ENCODE measurements at regions not wholly inside any gene's neighbourhood (a gene's known extent, or its start where the extent isn't known, plus 50 kb on each side); places are given as distances from the start of the nearest gene placed in this dataset.

GRCh38 chr6:8181160-8181881, 79.0 kb upstream of the EEF1E1 start:
- no peak for TF ChIP-seq CTCF (conservative IDR thresholded peaks at IDR 0.05 in 1 of 2, IDR thresholded peaks at IDR 0.05 in 1 of 2; ENCODE audit: extremely low read depth in 1 of 2, insufficient read depth in 1 of 2, low read depth in 1 of 2, low read length in 2 of 2)
- TF ChIP-seq EZH2 (IDR thresholded peaks at IDR 0.05; ENCODE audit: borderline replicate concordance, low read length), result no peak
